Activated T-cell treated with anti-CD3 and anti-CD28 coated beads, Interleukin-2, amount 50 U/mL, for 72 hours (primary cell): ENCODE measurements at regions not wholly inside any gene's neighbourhood (a gene's known extent, or its start where the extent isn't known, plus 50 kb on each side); places are given as distances from the start of the nearest gene placed in this dataset.
"Not testable (repeated sequence)": the region's sequence is repeated elsewhere in the genome, so short reads cannot be mapped to it uniquely, and the experiment has no call there.

Source experiments
- ATAC-seq, 2 donors: fragments of 150-1000 bp; cut with Tn5 transposase; replicated peaks in 1 of 2; 2 replicates each; pipeline ENCODE4 v1.10.0; 2021; ENCODE audit warnings: moderate library complexity in 2 of 2, mild to moderate bottlenecking in 1 of 2
- DNase-seq, 2 donors: peaks; one replicate each; pipeline ENCODE4 v3.0.0; 2021 to 2022; ENCODE audit warnings: mixed read lengths in 1 of 2
- H3K27ac Mint-ChIP-seq: one replicate; pipeline ENCODE4 v1.8.0; 2022; ENCODE audit warnings: mild to moderate bottlenecking, moderate library complexity, mixed read lengths
- H3K27me3 Mint-ChIP-seq: one replicate; pipeline ENCODE4 v1.8.0; 2022; ENCODE audit warnings: low read depth, mixed read lengths
- H3K36me3 Mint-ChIP-seq, 2 donors: one replicate each; pipeline ENCODE4 v1.8.0; 2022; ENCODE audit warnings: mixed read lengths in 2 of 2, mild to moderate bottlenecking in 1 of 2; ENCODE audit not compliant: insufficient read depth in 2 of 2
- H3K4me1 Mint-ChIP-seq: one replicate; pipeline ENCODE4 v1.8.0; 2022; ENCODE audit warnings: low read depth, mixed read lengths
- H3K4me3 Mint-ChIP-seq, 2 donors: one replicate each; pipeline ENCODE4 v1.8.0; 2022; ENCODE audit warnings: mild to moderate bottlenecking in 2 of 2, mixed read lengths in 2 of 2, moderate library complexity in 2 of 2
- H3K9me3 Mint-ChIP-seq, 2 donors: one replicate each; pipeline ENCODE4 v1.8.0; 2022; ENCODE audit warnings: mixed read lengths in 2 of 2

DNA sequence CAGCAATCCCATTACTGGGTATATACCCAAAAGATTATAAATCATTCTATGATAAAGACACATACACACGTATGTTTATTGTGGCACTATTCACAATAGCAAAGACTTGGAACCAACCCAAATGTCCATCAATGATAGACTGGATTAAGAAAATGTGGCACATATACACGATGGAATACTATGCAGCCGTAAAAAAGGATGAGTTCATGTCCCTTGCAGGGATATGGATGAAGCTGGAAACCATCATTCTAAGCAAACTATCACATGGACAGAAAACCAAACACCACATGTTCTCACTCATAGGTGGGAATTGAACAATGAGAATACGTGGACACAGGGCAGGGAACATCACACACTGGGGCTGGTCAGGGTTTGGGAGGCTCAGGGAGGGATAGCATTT lies 87.4 kb upstream of the CAB39 start:
- not testable (repeated sequence) for H3K27me3 Mint-ChIP-seq, H3K27ac Mint-ChIP-seq

DNA sequence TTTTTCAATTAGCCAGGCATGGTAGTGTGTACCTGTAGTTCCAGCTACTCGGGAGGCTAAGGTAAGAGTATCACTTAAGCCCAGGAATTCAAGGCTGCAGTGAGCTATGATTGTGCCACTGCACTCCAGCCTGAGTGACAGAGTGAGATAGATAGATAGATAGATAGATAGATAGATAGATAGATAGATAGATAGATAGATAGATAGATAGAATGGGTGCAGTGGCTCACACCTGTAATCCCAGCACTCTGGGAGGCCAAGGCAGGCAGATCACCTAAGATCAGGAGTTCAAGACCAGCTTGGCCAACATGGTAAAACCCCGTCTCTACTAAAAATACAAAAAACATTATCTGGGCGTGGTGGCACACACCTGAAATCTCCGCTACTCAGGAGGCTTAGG lies 85.6 kb upstream of the CAB39 start:
- peaks cover 19% of the 10 kb centered on the region for H3K4me1 Mint-ChIP-seq
- ATAC-seq, H3K9me3 Mint-ChIP-seq, H3K4me3 Mint-ChIP-seq, H3K27me3 Mint-ChIP-seq, H3K27ac Mint-ChIP-seq, DNase-seq, H3K36me3 Mint-ChIP-seq: not testable (repeated sequence)

More for the DNA sequence above, 87.4 kb upstream of the CAB39 start:
- H3K36me3 Mint-ChIP-seq, H3K4me3 Mint-ChIP-seq, DNase-seq, H3K9me3 Mint-ChIP-seq, ATAC-seq: not testable (repeated sequence)
- peaks cover 19% of the 10 kb centered on the region for H3K4me1 Mint-ChIP-seq

DNA sequence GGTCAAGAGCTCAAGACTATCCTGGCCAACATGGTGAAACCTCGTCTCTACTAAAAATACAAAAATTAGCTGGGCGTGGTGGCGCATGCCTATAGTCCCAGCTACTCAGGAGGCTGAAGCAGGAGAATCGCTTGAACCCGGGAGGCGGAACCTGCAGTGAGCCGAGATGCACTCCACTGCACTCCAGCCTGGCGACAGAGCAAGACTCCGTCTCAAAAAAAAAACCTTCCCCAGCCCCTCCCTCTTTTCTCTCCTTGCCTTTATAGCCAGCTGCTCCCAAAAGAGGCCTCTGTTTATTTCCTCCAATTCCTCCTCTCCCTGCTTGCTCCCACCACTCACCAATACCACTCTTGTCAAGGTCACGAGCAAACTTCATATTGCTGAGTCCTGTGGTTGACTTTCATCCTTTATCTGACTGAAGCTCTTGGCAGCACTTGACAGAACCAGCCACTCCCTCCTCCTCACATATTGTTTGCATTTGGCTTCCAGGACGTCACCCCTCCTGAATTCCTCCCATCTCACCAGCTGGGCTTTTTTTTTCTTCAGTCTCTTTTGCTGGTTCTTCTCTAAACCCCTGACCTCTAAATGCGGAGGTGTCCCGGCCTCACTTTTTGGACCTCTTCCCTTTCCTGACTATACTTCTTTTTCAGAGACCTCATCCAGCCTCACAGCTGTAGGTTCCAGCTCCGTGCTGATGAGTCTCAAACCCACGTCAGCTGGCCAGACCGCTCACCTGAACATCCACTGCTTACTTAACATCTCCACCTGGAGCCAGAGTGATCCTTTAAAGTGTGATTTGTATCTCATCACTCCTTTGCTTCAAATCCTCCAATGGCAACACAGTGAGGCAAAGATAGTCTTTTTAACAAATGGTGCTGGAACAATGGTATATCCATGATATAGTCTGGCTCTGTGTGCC lies 84.6 kb upstream of the CAB39 start:
- Mint-ChIP-seq H3K9me3 (peaks cover 0 to 7% of the 10 kb centered on the region in 2 donors), H3K27ac (no peak overlapping the region), H3K4me3 (no peak overlapping the region), H3K4me1 (peaks cover 19% of the 10 kb centered on the region), H3K36me3 (peaks cover 3 to 5% of the 10 kb centered on the region in 2 donors), H3K27me3 (no peaks in the 10 kb centered on the region)
- no peak for DNase-seq
- no peak for ATAC-seq

DNA sequence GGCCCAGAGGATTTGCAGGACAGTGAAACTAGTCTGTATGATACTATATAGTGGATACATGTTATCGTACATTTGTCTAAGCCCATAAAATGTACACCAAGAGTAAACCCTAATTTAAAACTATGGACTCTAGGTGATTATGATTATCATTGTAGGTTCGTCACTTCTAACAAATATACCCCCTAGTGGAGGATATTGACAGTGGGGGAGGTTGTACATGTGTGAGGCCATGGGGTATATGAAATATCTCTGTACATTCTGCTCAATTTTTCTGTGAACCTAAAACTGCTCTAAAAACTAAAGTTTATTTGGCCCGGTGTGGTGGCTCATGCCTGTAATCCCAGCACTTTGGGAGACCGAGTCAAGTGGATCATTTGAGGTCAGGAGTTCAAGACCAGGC lies 81.2 kb upstream of the CAB39 start:
- DNase-seq: no peak
- Mint-ChIP-seq H3K27ac (no peak overlapping the region), H3K27me3 (no peaks in the 10 kb centered on the region), H3K36me3 (no peaks in the 10 kb centered on the region), H3K9me3 (no peaks in the 10 kb centered on the region), H3K4me1 (peaks cover 25% of the 10 kb centered on the region), H3K4me3 (no peak overlapping the region)
- no peak for ATAC-seq

DNA sequence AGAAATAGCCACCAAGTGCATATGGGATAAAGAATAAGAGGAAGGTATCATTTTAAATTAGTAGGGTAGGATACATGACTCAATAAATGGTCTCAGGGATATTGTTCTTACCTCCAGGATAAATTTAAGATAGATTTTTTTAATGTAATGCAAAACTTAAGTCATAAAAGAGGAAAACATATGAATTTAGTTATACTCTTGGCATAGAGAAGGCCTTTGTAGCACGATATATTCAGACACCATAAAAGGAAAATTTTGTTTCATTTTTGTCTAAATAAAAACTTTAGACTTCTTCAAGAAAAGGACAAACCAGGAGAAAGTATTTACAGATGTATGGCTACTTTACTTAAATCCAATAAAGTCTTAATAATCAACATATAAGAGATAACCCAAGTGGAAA lies 78.5 kb upstream of the CAB39 start:
- Mint-ChIP-seq H3K4me3 (no peak overlapping the region), H3K27ac (no peak overlapping the region), H3K27me3 (no peaks in the 10 kb centered on the region), H3K9me3 (no peaks in the 10 kb centered on the region), H3K4me1 (peaks cover 22% of the 10 kb centered on the region), H3K36me3 (no peaks in the 10 kb centered on the region)
- no peak for DNase-seq
- ATAC-seq: no peak

DNA sequence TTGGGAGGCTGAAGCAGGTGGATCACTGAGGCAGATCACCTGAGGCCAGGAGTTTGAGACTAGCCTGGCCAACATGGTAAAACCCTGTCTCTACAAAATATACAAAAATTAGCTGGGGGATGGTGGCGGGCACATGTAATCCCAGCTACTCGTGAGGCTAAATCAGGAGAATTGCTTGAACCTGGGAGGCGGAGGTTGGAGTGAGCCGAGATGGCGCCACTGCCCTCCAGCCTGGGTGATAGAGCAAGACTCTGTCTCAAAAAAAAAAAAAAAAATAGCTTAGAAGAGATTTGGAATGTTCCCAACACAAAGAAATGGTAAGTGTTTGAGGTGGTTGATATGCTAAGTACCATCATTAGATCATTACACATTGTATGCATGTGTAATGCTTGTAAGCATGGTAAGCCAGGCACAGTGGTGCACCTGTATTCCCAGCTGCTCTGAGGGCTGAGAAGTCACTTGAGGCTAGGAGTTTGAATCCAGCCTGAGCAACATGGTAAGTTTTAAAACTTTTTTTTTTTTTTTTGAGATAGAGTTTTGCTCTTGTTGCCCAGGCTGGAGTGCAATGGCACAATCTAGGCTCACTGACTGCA lies 77.8 kb upstream of the CAB39 start:
- not testable (repeated sequence) for H3K4me3 Mint-ChIP-seq, H3K27me3 Mint-ChIP-seq, H3K27ac Mint-ChIP-seq, H3K36me3 Mint-ChIP-seq, DNase-seq, H3K9me3 Mint-ChIP-seq, ATAC-seq
- H3K4me1 Mint-ChIP-seq: peaks cover 18% of the 10 kb centered on the region

DNA sequence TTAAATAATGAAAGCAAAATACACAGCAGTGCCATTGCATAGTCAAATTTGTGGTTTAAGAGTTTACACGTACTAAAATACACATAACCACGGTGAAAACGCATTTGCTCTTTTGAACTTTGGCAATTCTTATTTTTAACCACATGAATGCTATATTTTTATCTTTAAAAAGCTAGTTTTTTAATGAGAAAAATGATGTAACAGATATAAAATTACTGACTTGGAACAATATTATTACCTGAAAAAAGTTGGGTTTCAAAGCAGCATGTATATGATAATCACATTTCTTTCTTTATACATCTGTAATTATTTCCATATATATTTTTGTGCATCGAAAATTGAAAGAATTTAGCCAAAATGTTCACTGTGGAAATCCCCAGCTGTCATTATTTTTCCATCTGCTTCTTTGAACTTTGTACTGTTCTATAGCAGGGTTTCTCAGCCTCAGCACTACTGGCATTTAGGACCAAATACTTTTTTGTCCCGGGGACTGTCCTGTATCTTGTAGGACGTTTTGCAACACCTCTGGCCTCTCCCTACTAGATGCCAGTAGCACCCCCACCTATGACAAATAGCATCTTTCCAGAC lies 75.9 kb upstream of the CAB39 start:
- Mint-ChIP-seq H3K9me3 (no peaks in the 10 kb centered on the region), H3K4me1 (peaks cover 19% of the 10 kb centered on the region), H3K27me3 (no peaks in the 10 kb centered on the region), H3K4me3 (peak overlapping the region in 1 of 2 donors; percentile 41), H3K36me3 (no peaks in the 10 kb centered on the region), H3K27ac (peak overlapping the region; percentile 74)
- DNase-seq (no peak), ATAC-seq (peak in 1 of 2 donors; percentile 27)

DNA sequence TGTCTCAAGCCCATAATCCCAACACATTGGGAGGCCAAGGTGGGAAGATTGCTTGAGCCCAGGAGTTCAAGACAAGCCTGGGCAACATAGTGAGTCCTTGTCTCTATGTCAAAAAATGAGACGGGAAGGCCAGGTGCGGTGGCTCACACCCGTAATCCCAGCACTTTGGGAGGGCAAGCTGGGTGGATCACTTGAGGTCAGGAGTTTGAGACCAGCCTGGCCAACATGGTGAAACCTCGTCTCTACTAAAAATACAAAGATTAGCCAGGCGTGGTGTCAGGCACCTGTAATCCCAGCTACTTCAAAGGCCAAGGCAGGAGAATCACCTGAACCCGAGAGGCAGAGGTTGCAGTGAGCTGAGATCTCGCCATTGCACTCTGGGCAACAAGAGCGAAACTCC lies 75.2 kb upstream of the CAB39 start:
- peaks cover 26% of the 10 kb centered on the region for H3K4me1 Mint-ChIP-seq
- H3K36me3 Mint-ChIP-seq, DNase-seq: not testable (repeated sequence)

DNA sequence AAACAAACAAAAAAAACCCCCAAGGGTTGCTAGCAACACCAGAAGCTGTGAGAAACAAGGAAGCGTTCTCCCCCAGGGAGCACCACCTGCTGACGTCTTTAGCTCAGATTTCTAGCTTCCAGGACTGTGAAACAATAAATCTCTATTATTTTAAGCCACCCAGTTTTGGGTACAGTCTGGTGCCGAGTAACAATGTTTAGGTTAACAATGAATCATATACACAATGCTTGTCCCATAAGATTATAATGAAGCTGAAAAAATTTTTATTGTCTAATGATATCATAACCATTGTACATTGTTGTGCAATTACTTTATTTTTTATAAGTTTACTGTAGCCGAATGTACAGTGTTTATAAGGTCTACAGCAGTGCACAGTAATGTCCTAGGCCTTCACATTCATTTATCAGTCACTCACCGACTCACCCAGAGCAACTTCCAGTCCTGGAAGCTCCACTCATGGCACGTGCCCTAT lies 72.1 kb upstream of the CAB39 start:
- ATAC-seq (no peak), DNase-seq (no peak)
- no peak overlapping the region for H3K27ac Mint-ChIP-seq
- H3K4me1 Mint-ChIP-seq: peaks cover 52% of the 10 kb centered on the region
- H3K27me3 Mint-ChIP-seq: no peaks in the 10 kb centered on the region
- no peak overlapping the region for H3K4me3 Mint-ChIP-seq
- H3K36me3 Mint-ChIP-seq: no peaks in the 10 kb centered on the region
- peaks cover 0 to 2% of the 10 kb centered on the region in 2 donors for H3K9me3 Mint-ChIP-seq

More for the DNA sequence above, 75.2 kb upstream of the CAB39 start:
- H3K27ac Mint-ChIP-seq, H3K9me3 Mint-ChIP-seq, ATAC-seq, H3K4me3 Mint-ChIP-seq, H3K27me3 Mint-ChIP-seq: not testable (repeated sequence)

DNA sequence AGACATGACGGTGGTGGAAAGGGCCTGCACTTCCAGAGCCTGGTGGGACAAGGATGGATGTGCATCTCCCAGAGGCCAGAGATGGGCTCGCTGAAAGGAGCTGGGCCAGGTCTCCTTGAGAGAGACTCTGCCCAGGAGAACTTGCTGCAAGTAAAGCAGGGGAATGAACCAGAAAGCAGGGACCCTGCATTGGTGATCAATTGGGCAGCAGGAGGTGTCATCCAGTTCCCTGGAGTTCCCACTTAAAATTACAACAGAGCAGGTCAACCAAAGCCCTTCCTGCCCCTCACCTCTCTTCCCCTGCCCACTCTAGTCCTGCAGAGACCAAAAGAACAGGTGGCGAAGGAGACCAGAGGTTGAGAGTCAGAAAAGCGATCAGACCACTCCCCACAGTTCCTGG lies 69.7 kb upstream of the CAB39 start:
- peaks cover 35% of the 10 kb centered on the region for H3K4me1 Mint-ChIP-seq
- ATAC-seq (no peak), DNase-seq (no peak)
- H3K4me3 Mint-ChIP-seq: peak overlapping the region; percentile 42 to 43
- no peaks in the 10 kb centered on the region for H3K27me3 Mint-ChIP-seq
- H3K9me3 Mint-ChIP-seq: peaks cover 0 to 4% of the 10 kb centered on the region in 2 donors
- no peaks in the 10 kb centered on the region for H3K36me3 Mint-ChIP-seq
- H3K27ac Mint-ChIP-seq: peak overlapping the region; percentile 95

DNA sequence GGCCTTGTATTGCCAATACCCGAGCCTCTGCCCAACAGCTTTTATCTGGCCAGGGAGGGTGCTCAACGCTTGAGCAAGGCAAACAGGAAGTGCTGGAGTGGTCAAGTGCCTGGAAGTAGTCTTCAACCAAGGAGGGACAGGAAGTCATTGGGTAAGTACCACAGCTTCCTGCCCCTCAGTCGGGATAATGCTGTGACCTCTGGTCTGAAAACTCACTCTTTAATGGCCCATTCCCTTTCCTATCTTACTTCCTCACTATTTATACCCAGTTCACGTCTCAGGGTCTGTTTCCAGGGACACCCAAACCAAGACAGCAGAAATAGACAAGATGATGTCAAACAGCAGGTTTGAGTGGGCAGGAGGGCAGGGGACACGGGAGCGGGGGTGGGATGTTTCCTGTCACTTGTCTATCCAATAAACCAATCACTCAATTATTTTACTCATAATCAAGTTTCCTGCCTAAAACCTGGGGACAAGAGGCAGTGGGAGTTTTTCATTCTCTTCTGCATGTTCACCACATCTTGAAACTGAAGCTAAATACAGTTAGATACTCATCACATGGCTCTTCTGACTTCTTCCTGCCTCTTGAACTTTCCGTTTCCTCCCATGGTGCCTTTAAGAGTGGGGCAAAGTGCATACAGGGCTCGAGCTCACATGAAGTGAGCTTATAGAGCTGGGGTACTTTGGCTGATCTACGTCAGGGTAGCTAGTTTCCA lies 68.9 kb upstream of the CAB39 start:
- H3K27ac Mint-ChIP-seq: peak overlapping the region; percentile 95
- peaks cover 2 to 4% of the 10 kb centered on the region in 2 donors for H3K9me3 Mint-ChIP-seq
- H3K4me1 Mint-ChIP-seq: peaks cover 42% of the 10 kb centered on the region
- H3K4me3 Mint-ChIP-seq: peak overlapping the region; percentile 67
- DNase-seq (peak; percentile 62 to 72), ATAC-seq (peak; percentile 93 to 94)
- H3K36me3 Mint-ChIP-seq: no peaks in the 10 kb centered on the region
- H3K27me3 Mint-ChIP-seq: no peaks in the 10 kb centered on the region

DNA sequence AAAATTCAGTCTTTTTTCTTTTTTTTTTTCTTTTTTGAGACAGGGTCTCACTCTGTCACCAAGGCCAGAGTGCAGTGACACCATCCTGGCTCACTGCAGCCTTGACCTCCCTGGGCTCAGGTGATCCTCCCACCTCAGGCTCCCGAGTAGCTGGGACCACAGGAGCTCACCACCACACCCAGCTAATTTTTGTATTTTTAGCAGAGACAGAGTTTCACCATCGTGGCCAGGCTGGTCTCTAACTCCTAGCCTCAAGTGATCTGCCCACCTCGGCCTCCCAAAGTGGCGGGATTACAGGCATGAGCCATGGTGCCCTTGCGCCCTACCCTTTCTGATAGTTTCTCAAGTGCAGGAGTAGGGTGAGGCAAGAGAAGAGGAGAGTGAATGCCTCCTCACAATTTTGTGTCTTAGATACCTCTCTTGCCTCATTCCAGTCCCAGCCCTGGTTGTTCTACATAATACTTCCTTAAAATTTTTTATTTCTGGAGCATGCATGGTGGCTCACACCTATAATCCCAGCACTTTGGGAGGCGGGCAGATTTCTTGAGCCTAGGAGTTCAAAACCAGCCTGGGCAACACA lies 68.2 kb upstream of the CAB39 start:
- H3K27me3 Mint-ChIP-seq: no peaks in the 10 kb centered on the region
- H3K9me3 Mint-ChIP-seq: peaks cover 2 to 4% of the 10 kb centered on the region in 2 donors
- no peaks in the 10 kb centered on the region for H3K36me3 Mint-ChIP-seq
- DNase-seq: no peak
- peak overlapping the region; percentile 95 for H3K27ac Mint-ChIP-seq
- ATAC-seq: peak; percentile 10 to 16
- peaks cover 42% of the 10 kb centered on the region for H3K4me1 Mint-ChIP-seq
- H3K4me3 Mint-ChIP-seq: peak overlapping the region; percentile 67
